ENCODE measurements at regions not wholly inside any gene's neighbourhood (a gene's known extent, or its start where the extent isn't known, plus 50 kb on each side); places are given as distances from the start of the nearest gene placed in this dataset.

DNA sequence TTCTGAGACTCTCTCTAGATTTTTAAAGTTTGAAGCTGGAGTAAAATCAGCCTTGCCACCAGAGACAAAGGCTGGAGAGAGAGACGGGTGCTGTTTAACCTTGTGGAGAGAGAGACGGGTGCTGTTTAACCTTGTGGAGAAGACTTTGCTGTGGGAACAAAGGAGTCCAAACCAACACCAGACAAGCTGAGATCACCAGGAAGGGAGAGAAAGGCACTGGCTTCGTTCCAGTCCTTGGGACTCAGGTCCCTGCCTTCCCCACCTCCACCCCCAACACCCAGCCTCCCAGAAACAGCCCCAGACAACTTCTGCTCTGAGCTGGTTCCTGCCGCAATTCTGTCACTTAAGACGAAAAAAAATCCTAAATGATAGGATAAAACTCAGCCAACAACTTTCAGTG is 1389.3 kb downstream of the AACS start:
- TF ChIP-seq POLR2A (IDR thresholded peaks at IDR 0.05), result no peak
- TF ChIP-seq, protein P1, sequence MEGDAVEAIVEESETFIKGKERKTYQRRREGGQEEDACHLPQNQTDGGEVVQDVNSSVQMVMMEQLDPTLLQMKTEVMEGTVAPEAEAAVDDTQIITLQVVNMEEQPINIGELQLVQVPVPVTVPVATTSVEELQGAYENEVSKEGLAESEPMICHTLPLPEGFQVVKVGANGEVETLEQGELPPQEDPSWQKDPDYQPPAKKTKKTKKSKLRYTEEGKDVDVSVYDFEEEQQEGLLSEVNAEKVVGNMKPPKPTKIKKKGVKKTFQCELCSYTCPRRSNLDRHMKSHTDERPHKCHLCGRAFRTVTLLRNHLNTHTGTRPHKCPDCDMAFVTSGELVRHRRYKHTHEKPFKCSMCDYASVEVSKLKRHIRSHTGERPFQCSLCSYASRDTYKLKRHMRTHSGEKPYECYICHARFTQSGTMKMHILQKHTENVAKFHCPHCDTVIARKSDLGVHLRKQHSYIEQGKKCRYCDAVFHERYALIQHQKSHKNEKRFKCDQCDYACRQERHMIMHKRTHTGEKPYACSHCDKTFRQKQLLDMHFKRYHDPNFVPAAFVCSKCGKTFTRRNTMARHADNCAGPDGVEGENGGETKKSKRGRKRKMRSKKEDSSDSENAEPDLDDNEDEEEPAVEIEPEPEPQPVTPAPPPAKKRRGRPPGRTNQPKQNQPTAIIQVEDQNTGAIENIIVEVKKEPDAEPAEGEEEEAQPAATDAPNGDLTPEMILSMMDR (IDR thresholded peaks at IDR 0.05 in 8 of 11, conservative IDR thresholded peaks at IDR 0.05 in 3 of 11), result no peak
- no peak for TF ChIP-seq POLR2AphosphoS5 (IDR thresholded peaks at IDR 0.05)
